ENCODE measurements at regions not wholly inside any gene's neighbourhood (a gene's known extent, or its start where the extent isn't known, plus 50 kb on each side); places are given as distances from the start of the nearest gene placed in this dataset.

- TF ChIP-seq CTCF (IDR thresholded peaks at IDR 0.05) (no peak), POLR2A (IDR thresholded peaks at IDR 0.05) (no peak)
Observed at GRCh38 chr10:3889961-3890522, 105.0 kb upstream of the KLF6 start.

All from testis (tissue), 2 donors.